Activated T-helper 1 cell treated with anti-CD3 and anti-CD28 coated beads, Interleukin-12 subunit alpha, Interleukin-12 subunit beta, Interleukin-2, Interleukin-4 antibody, amounts not matched to agents 30 ng/mL and 10 ng/mL and 1 ng/mL, durations not matched to agents 14 hours and 24 hours and 36 hours (primary cell): ENCODE measurements at regions not wholly inside any gene's neighbourhood (a gene's known extent, or its start where the extent isn't known, plus 50 kb on each side); places are given as distances from the start of the nearest gene placed in this dataset.

ENCODE experiments used
- DNase-seq: peaks from one replicate; pipeline ENCODE4 v3.0.0; 2021; ENCODE audit warnings: low spot score
- H3K27ac Mint-ChIP-seq: one replicate; pipeline ENCODE4 v1.8.0; 2021; ENCODE audit warnings: mild to moderate bottlenecking, mixed read lengths
- H3K27me3 Mint-ChIP-seq: one replicate; pipeline ENCODE4 v1.8.0; 2022; ENCODE audit warnings: mild to moderate bottlenecking, moderate library complexity, mixed read lengths; ENCODE audit not compliant: insufficient read depth
- H3K36me3 Mint-ChIP-seq: one replicate; pipeline ENCODE4 v1.8.0; 2021; ENCODE audit warnings: low read depth, mixed read lengths
- H3K4me1 Mint-ChIP-seq: one replicate; pipeline ENCODE4 v1.8.0; 2021; ENCODE audit warnings: low read depth, mixed read lengths
- H3K4me3 Mint-ChIP-seq: one replicate; pipeline ENCODE4 v1.8.0; 2021; ENCODE audit warnings: mild to moderate bottlenecking, moderate library complexity, mixed read lengths
- H3K9me3 Mint-ChIP-seq: one replicate; pipeline ENCODE4 v1.8.0; 2021; ENCODE audit warnings: mixed read lengths
- intact Hi-C: fragments of 100-400 bp; cut with micrococcal nuclease; formaldehyde crosslinking; loops from one replicate; pipeline ENCODE4 v1.15.1; 2024

- no peak for DNase-seq
- H3K4me3 Mint-ChIP-seq, result no peak overlapping the region
- intact Hi-C loops, result no loop called here
- no peaks in the 10 kb centered on the region for H3K9me3 Mint-ChIP-seq
- H3K27ac Mint-ChIP-seq, result no peak overlapping the region
- no peaks in the 10 kb centered on the region for H3K4me1 Mint-ChIP-seq
- no peaks in the 10 kb centered on the region for H3K36me3 Mint-ChIP-seq
- no peaks in the 10 kb centered on the region for H3K27me3 Mint-ChIP-seq
Measured at GRCh38 chr6:169044381-169045230, 209.0 kb downstream of the THBS2 start.

GRCh38 chr6:169042061-169042460, 211.6 kb downstream of the THBS2 start:
- DNase-seq, result no peak
- no peak overlapping the region for H3K4me3 Mint-ChIP-seq
- no peaks in the 10 kb centered on the region for H3K4me1 Mint-ChIP-seq
- H3K9me3 Mint-ChIP-seq, result peaks cover 7% of the 10 kb centered on the region
- no peaks in the 10 kb centered on the region for H3K27me3 Mint-ChIP-seq
- H3K36me3 Mint-ChIP-seq, result no peaks in the 10 kb centered on the region
- H3K27ac Mint-ChIP-seq, result no peak overlapping the region
- intact Hi-C loops, result no loop called here

- no peaks in the 10 kb centered on the region for H3K4me1 Mint-ChIP-seq
- intact Hi-C loops, result no loop called here
- H3K4me3 Mint-ChIP-seq, result no peak overlapping the region
- no peak for DNase-seq
- no peaks in the 10 kb centered on the region for H3K36me3 Mint-ChIP-seq
- H3K9me3 Mint-ChIP-seq, result peaks cover 7% of the 10 kb centered on the region
- no peak overlapping the region for H3K27ac Mint-ChIP-seq
- H3K27me3 Mint-ChIP-seq, result no peaks in the 10 kb centered on the region
Measured at GRCh38 chr6:169041078-169041477, 212.6 kb downstream of the THBS2 start.

- Mint-ChIP-seq H3K36me3 (no peaks in the 10 kb centered on the region), H3K27me3 (no peaks in the 10 kb centered on the region), H3K4me1 (no peaks in the 10 kb centered on the region), H3K9me3 (peaks cover 7% of the 10 kb centered on the region), H3K27ac (no peak overlapping the region), H3K4me3 (no peak overlapping the region)
- DNase-seq, result no peak
- intact Hi-C loops, result no loop called here
Measured at GRCh38 chr6:169038691-169039090, 215.0 kb downstream of the THBS2 start.

GRCh38 chr6:169035385-169036240, 218.0 kb downstream of the THBS2 start:
- no peaks in the 10 kb centered on the region for H3K4me1 Mint-ChIP-seq
- intact Hi-C loops, result no loop called here
- peaks cover 7% of the 10 kb centered on the region for H3K9me3 Mint-ChIP-seq
- DNase-seq, result no peak
- no peak overlapping the region for H3K27ac Mint-ChIP-seq
- H3K4me3 Mint-ChIP-seq, result no peak overlapping the region
- no peaks in the 10 kb centered on the region for H3K27me3 Mint-ChIP-seq
- no peaks in the 10 kb centered on the region for H3K36me3 Mint-ChIP-seq

GRCh38 chr6:169034516-169035167, 219.0 kb downstream of the THBS2 start:
- no peaks in the 10 kb centered on the region for H3K4me1 Mint-ChIP-seq
- H3K27me3 Mint-ChIP-seq, result no peaks in the 10 kb centered on the region
- no peak overlapping the region for H3K4me3 Mint-ChIP-seq
- no peak for DNase-seq
- intact Hi-C loops, result no loop called here
- H3K9me3 Mint-ChIP-seq, result peaks cover 7% of the 10 kb centered on the region
- H3K36me3 Mint-ChIP-seq, result no peaks in the 10 kb centered on the region
- no peak overlapping the region for H3K27ac Mint-ChIP-seq

GRCh38 chr6:169029861-169030260, 223.8 kb downstream of the THBS2 start:
- intact Hi-C loops, result no loop called here
- Mint-ChIP-seq H3K27ac (no peak overlapping the region), H3K27me3 (no peaks in the 10 kb centered on the region), H3K9me3 (no peaks in the 10 kb centered on the region), H3K4me3 (no peak overlapping the region), H3K4me1 (no peaks in the 10 kb centered on the region), H3K36me3 (no peaks in the 10 kb centered on the region)
- DNase-seq, result no peak

GRCh38 chr6:169028343-169028742, 225.3 kb downstream of the THBS2 start:
- no peak overlapping the region for H3K27ac Mint-ChIP-seq
- H3K4me3 Mint-ChIP-seq, result no peak overlapping the region
- DNase-seq, result no peak
- no peaks in the 10 kb centered on the region for H3K36me3 Mint-ChIP-seq
- no peaks in the 10 kb centered on the region for H3K27me3 Mint-ChIP-seq
- H3K9me3 Mint-ChIP-seq, result no peaks in the 10 kb centered on the region
- intact Hi-C loops, result no loop called here
- no peaks in the 10 kb centered on the region for H3K4me1 Mint-ChIP-seq

GRCh38 chr6:169026175-169026574, 227.5 kb downstream of the THBS2 start:
- no peak overlapping the region for H3K27ac Mint-ChIP-seq
- no peak overlapping the region for H3K4me3 Mint-ChIP-seq
- no peaks in the 10 kb centered on the region for H3K36me3 Mint-ChIP-seq
- H3K4me1 Mint-ChIP-seq, result no peaks in the 10 kb centered on the region
- intact Hi-C loops, result no loop called here
- peaks cover 3% of the 10 kb centered on the region for H3K9me3 Mint-ChIP-seq
- DNase-seq, result no peak
- no peaks in the 10 kb centered on the region for H3K27me3 Mint-ChIP-seq

- Mint-ChIP-seq H3K27me3 (no peaks in the 10 kb centered on the region), H3K36me3 (no peaks in the 10 kb centered on the region), H3K4me1 (no peaks in the 10 kb centered on the region), H3K9me3 (peaks cover 3% of the 10 kb centered on the region), H3K4me3 (no peak overlapping the region), H3K27ac (no peak overlapping the region)
- intact Hi-C loops, result no loop called here
- no peak for DNase-seq
Measured at GRCh38 chr6:169024047-169024660, 229.5 kb downstream of the THBS2 start.

- no peaks in the 10 kb centered on the region for H3K4me1 Mint-ChIP-seq
- no peaks in the 10 kb centered on the region for H3K27me3 Mint-ChIP-seq
- peaks cover 3% of the 10 kb centered on the region for H3K9me3 Mint-ChIP-seq
- H3K36me3 Mint-ChIP-seq, result no peaks in the 10 kb centered on the region
- intact Hi-C loops, result no loop called here
- no peak overlapping the region for H3K4me3 Mint-ChIP-seq
- DNase-seq, result no peak
- no peak overlapping the region for H3K27ac Mint-ChIP-seq
Measured at GRCh38 chr6:169023161-169023874, 230.3 kb downstream of the THBS2 start.

GRCh38 chr6:169022079-169022478, 231.6 kb downstream of the THBS2 start:
- intact Hi-C loops, result no loop called here
- Mint-ChIP-seq H3K27ac (no peak overlapping the region), H3K4me1 (no peaks in the 10 kb centered on the region), H3K9me3 (peaks cover 3% of the 10 kb centered on the region), H3K4me3 (no peak overlapping the region), H3K27me3 (no peaks in the 10 kb centered on the region), H3K36me3 (no peaks in the 10 kb centered on the region)
- DNase-seq, result no peak
